IMR-90 (cell line): ENCODE measurements at regions not wholly inside any gene's neighbourhood (a gene's known extent, or its start where the extent isn't known, plus 50 kb on each side); places are given as distances from the start of the nearest gene placed in this dataset.

Experiments used
- ATAC-seq: fragments of 200-7000 bp; cut with Tn5 transposase; 2 replicates; pipeline ENCODE4 v1.9.1; 2020; ENCODE audit warnings: low read depth, mild to moderate bottlenecking, moderate library complexity
- BruUV-seq: library from RNA; stranded (reverse); fragments of 400-500 nt; replicated peaks from 2 replicates; lab custom pipeline; 2021; lab: Mats Ljungman, UMichigan
- CTCF ChIA-PET: fragments of 300-600 bp; formaldehyde crosslinking; extraction: SDS; loops from one replicate; lab custom pipeline; 2021; ENCODE audit warnings: antibody characterized with exemption; lab: Yijun Ruan, JAX
- POLR2A ChIA-PET: fragments of 300-600 bp; sonication (Branson Sonifier 250); formaldehyde crosslinking; loops from one replicate; lab custom pipeline; 2022; ENCODE audit warnings: antibody characterized with exemption; ENCODE audit not compliant: unreplicated experiment; lab: Charles Lee
- DNase-seq: peaks from one replicate; pipeline ENCODE4 v3.0.0; 2013
- H2AFZ ChIP-seq: replicated peaks from 2 replicates; pipeline ENCODE3; 2013; ENCODE audit warnings: low read length, mild to moderate bottlenecking; ENCODE audit not compliant: poor library complexity
- H2AK5ac ChIP-seq: 2 replicates; pipeline ENCODE4 v1.6.1; 2013; ENCODE audit warnings: low read depth, low read length, inconsistent platforms
- H2AK9ac ChIP-seq: replicated peaks from 2 replicates; pipeline ENCODE3; 2013; ENCODE audit warnings: mild to moderate bottlenecking, low read depth, low read length, moderate library complexity; ENCODE audit not compliant: poor library complexity
- H2BK120ac ChIP-seq: 2 replicates; pipeline ENCODE4 v1.6.1; 2013; ENCODE audit warnings: low read depth, low read length, inconsistent platforms
- H2BK15ac ChIP-seq: 3 replicates; pipeline ENCODE4 v1.6.1; 2013; ENCODE audit warnings: low read depth, low read length, inconsistent platforms
- H2BK20ac ChIP-seq: 2 replicates; pipeline ENCODE4 v1.6.1; 2013; ENCODE audit warnings: low read depth, mild to moderate bottlenecking, inconsistent platforms, low read length, moderate library complexity
- H2BK5ac ChIP-seq: 2 replicates; pipeline ENCODE4 v1.6.1; 2013; ENCODE audit warnings: mild to moderate bottlenecking, low read depth, low read length, inconsistent platforms; ENCODE audit not compliant: poor library complexity, severe bottlenecking
- H3K14ac ChIP-seq: replicated peaks from 2 replicates; pipeline ENCODE4 v1.6.1; 2013; ENCODE audit warnings: low read depth, low read length, inconsistent platforms
- H3K18ac ChIP-seq: 2 replicates; pipeline ENCODE4 v1.6.1; 2013; ENCODE audit warnings: low read depth, low read length, control low read depth
- H3K23ac ChIP-seq: 2 replicates; pipeline ENCODE4 v1.6.1; 2013; ENCODE audit warnings: low read depth, low read length, inconsistent platforms
- H3K27ac ChIP-seq: 2 replicates; pipeline ENCODE4 v1.5.1; 2013; ENCODE audit warnings: mild to moderate bottlenecking, control low read depth, low read length; ENCODE audit not compliant: insufficient read depth
- H3K27me3 ChIP-seq: 2 replicates; pipeline ENCODE4 v1.6.1; 2013; ENCODE audit warnings: low read length; ENCODE audit not compliant: control insufficient read depth, insufficient read depth
- H3K36me3 ChIP-seq: 2 replicates; pipeline ENCODE4 v1.6.1; 2013; ENCODE audit warnings: low read length, mixed read lengths; ENCODE audit not compliant: control insufficient read depth, insufficient read depth
- H3K4ac ChIP-seq: 2 replicates; pipeline ENCODE4 v1.6.1; 2013; ENCODE audit warnings: low read depth, low read length, inconsistent platforms
- H3K4me1 ChIP-seq: 2 replicates; pipeline ENCODE4 v1.6.1; 2013; ENCODE audit warnings: low read length, mixed read lengths; ENCODE audit not compliant: control insufficient read depth, insufficient read depth
- H3K4me2 ChIP-seq: 2 replicates; pipeline ENCODE4 v1.6.1; 2013; ENCODE audit warnings: low read depth, mild to moderate bottlenecking, control low read depth, low read length, moderate library complexity
- H3K4me3 ChIP-seq: 2 replicates; pipeline ENCODE4 v1.5.1; 2013; ENCODE audit warnings: low read depth, mild to moderate bottlenecking, control low read depth, low read length, moderate library complexity; ENCODE audit not compliant: insufficient read depth
- H3K56ac ChIP-seq: 2 replicates; pipeline ENCODE4 v1.6.1; 2013; ENCODE audit warnings: low read length, inconsistent platforms; ENCODE audit not compliant: insufficient read depth; ENCODE audit errors: extremely low read depth
- H3K79me1 ChIP-seq, 2 experiments: 2 replicates each; pipeline ENCODE4 v1.6.1; 2013; ENCODE audit warnings: low read length in 2 of 2, inconsistent platforms in 1 of 2, low read depth in 1 of 2
- H3K9ac ChIP-seq: 2 replicates; pipeline ENCODE4 v1.6.1; 2013; ENCODE audit warnings: low read depth, low read length, control low read depth
- H3K9me1 ChIP-seq: 2 replicates; pipeline ENCODE4 v1.6.1; 2013; ENCODE audit warnings: low read length, inconsistent platforms; ENCODE audit not compliant: insufficient read depth
- H3K9me3 ChIP-seq: 2 replicates; pipeline ENCODE4 v1.6.1; 2013; ENCODE audit warnings: low read length; ENCODE audit not compliant: control insufficient read depth, insufficient read depth
- H4K20me1 ChIP-seq: 2 replicates; pipeline ENCODE4 v1.6.1; 2013; ENCODE audit warnings: low read length, inconsistent platforms; ENCODE audit not compliant: insufficient read depth
- H4K5ac ChIP-seq: 2 replicates; pipeline ENCODE4 v1.6.1; 2013; ENCODE audit warnings: mild to moderate bottlenecking, low read depth, low read length, control low read depth
- H4K8ac ChIP-seq, 2 experiments: 2 replicates each; pipeline ENCODE4 v1.6.1; 2013; ENCODE audit warnings: low read depth in 2 of 2, low read length in 2 of 2, control low read depth in 1 of 2, inconsistent platforms in 1 of 2
- H4K91ac ChIP-seq: 2 replicates; pipeline ENCODE4 v1.6.1; 2013; ENCODE audit warnings: low read depth, low read length, inconsistent platforms; ENCODE audit not compliant: insufficient read depth
- CHD1 ChIP-seq: IDR thresholded peaks from 2 replicates; pipeline ENCODE4 v1.6.1; 2012; ENCODE audit warnings: low read depth, low read length, improper control_type of control experiment
- MAZ ChIP-seq: IDR thresholded peaks from 2 replicates; pipeline ENCODE4 v1.6.1; 2012; ENCODE audit warnings: low read depth, mild to moderate bottlenecking, low read length, improper control_type of control experiment, moderate library complexity, borderline replicate concordance
- WGBS, 2 experiments: methylation state at CpG; one replicate each; pipeline versions ENCODE4 v1.1.5 to v1.1.7; 2013; ENCODE audit warnings: missing lambda C conversion rate in 2 of 2; ENCODE audit not compliant: insufficient read length in 1 of 2; ENCODE audit errors: extremely low coverage in 2 of 2; 5-methylcytosine and 5-hydroxymethylcytosine counted together
- dilution Hi-C: fragments of 300-500 bp; cut with HindIII; formaldehyde crosslinking; loops from one replicate; pipeline ENCODE4 v1.14.3; 2018; ENCODE audit warnings: low sequenced_read_pairs; ENCODE audit not compliant: unreplicated experiment
- in situ Hi-C: fragments of 300-500 bp; cut with MboI; formaldehyde crosslinking; loops from 3 replicates; pipeline ENCODE4 v1.14.3; 2019; ENCODE audit warnings: low sequenced_read_pairs, inconsistent platforms, mixed read lengths
- intact Hi-C: fragments of 100-400 bp; cut with micrococcal nuclease; formaldehyde crosslinking; loops from 2 replicates; pipeline ENCODE4 v1.10.0; 2022
- TF ChIP-seq, protein P1 (sequence below): fragments of 150-350 bp; IDR thresholded peaks from 2 replicates; pipeline ENCODE4 v1.6.1; 2017; ENCODE audit warnings: mild to moderate bottlenecking, antibody characterized with exemption, low read length, low read depth

GRCh38 chr12:115013236-115013981, 329.4 kb upstream of the TBX3 start:
- TF ChIP-seq CHD1 (no peak), MAZ (no peak)
- TF ChIP-seq, protein P1, sequence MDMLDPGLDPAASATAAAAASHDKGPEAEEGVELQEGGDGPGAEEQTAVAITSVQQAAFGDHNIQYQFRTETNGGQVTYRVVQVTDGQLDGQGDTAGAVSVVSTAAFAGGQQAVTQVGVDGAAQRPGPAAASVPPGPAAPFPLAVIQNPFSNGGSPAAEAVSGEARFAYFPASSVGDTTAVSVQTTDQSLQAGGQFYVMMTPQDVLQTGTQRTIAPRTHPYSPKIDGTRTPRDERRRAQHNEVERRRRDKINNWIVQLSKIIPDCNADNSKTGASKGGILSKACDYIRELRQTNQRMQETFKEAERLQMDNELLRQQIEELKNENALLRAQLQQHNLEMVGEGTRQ = no peak
- no peak overlapping the region for H3K56ac ChIP-seq
- WGBS, 2 experiments = 19% methylated on average over 2 of the region's 15 CpGs; no CpG with 5 or more reads in 1 of the 2 experiments
- intact Hi-C loops (no loop called here), in situ Hi-C loops (no loop called here), dilution Hi-C loops (no loop called here)
- no peaks in the 10 kb centered on the region for H4K20me1 ChIP-seq
- H3K4me3 ChIP-seq = no peak overlapping the region
- no peak overlapping the region for H2BK5ac ChIP-seq
- peaks cover 6% of the 10 kb centered on the region for H3K27me3 ChIP-seq
- no peak overlapping the region for H3K23ac ChIP-seq
- ATAC-seq (no peak), DNase-seq (no peak)
- H2AK5ac ChIP-seq = no peak overlapping the region
- no peaks in the 10 kb centered on the region for H3K4me1 ChIP-seq
- H3K9me3 ChIP-seq = no peaks in the 10 kb centered on the region
- no peak overlapping the region for H2AK9ac ChIP-seq
- no peak overlapping the region for H3K4me2 ChIP-seq
- no peak overlapping the region for H2BK20ac ChIP-seq
- no peak overlapping the region for H3K9ac ChIP-seq
- ChIA-PET CTCF (no interaction called here), POLR2A (no interaction called here)
- H3K79me1 ChIP-seq = no peaks in the 10 kb centered on the region
- BruUV-seq = no TSS peak
- H3K14ac ChIP-seq = no peak overlapping the region
- no peak overlapping the region for H4K8ac ChIP-seq
- no peak overlapping the region for H2BK15ac ChIP-seq
- no peak overlapping the region for H2BK120ac ChIP-seq
- no peak overlapping the region for H2AFZ ChIP-seq
- no peak overlapping the region for H4K91ac ChIP-seq
- no peak overlapping the region for H4K5ac ChIP-seq
- H3K27ac ChIP-seq = no peak overlapping the region
- H3K9me1 ChIP-seq = no peaks in the 10 kb centered on the region
- H3K18ac ChIP-seq = no peak overlapping the region
- H3K4ac ChIP-seq = no peak overlapping the region
- H3K36me3 ChIP-seq = no peaks in the 10 kb centered on the region
